Breast epithelium (tissue), 3 donors: ENCODE measurements at regions not wholly inside any gene's neighbourhood (a gene's known extent, or its start where the extent isn't known, plus 50 kb on each side); places are given as distances from the start of the nearest gene placed in this dataset.

ENCODE experiments used
- POLR2AphosphoS5 ChIP-seq, 3 donors: sonication (generic); formaldehyde crosslinking; IDR thresholded peaks; one replicate each; pipeline ENCODE4 v1.6.1; 2017; ENCODE audit warnings: antibody characterized with exemption in 3 of 3
- TF ChIP-seq, protein P1 (sequence below), 3 donors: fragments of 450-650 bp; IDR thresholded peaks; one replicate each; pipeline ENCODE4 v1.5.1; 2016 to 2017; ENCODE audit warnings: antibody characterized with exemption in 3 of 3, mild to moderate bottlenecking in 3 of 3, moderate library complexity in 3 of 3

DNA sequence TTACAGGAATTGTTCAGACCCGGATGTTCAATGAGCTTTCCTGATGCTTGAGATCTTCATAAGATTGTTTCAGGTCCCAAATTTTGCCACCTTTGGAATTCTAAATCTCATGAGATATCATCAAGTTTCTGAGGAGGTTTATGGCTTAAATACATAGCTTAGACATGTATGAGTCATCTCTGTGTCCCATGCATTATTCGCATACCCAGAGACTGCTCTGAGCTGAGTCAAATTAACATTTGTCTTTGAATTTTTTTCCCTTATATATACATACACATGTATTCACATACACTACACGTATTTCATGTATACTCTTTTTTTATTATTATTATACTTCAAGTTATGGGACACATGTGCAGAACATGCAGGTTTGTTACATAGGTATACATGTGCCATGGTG is 744.6 kb downstream of the BRINP1 start:
- TF ChIP-seq, protein P1, sequence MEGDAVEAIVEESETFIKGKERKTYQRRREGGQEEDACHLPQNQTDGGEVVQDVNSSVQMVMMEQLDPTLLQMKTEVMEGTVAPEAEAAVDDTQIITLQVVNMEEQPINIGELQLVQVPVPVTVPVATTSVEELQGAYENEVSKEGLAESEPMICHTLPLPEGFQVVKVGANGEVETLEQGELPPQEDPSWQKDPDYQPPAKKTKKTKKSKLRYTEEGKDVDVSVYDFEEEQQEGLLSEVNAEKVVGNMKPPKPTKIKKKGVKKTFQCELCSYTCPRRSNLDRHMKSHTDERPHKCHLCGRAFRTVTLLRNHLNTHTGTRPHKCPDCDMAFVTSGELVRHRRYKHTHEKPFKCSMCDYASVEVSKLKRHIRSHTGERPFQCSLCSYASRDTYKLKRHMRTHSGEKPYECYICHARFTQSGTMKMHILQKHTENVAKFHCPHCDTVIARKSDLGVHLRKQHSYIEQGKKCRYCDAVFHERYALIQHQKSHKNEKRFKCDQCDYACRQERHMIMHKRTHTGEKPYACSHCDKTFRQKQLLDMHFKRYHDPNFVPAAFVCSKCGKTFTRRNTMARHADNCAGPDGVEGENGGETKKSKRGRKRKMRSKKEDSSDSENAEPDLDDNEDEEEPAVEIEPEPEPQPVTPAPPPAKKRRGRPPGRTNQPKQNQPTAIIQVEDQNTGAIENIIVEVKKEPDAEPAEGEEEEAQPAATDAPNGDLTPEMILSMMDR (IDR thresholded peaks at IDR 0.05): no peak
- no peak for TF ChIP-seq POLR2AphosphoS5 (IDR thresholded peaks at IDR 0.05)
